ENCODE measurements at regions not wholly inside any gene's neighbourhood (a gene's known extent, or its start where the extent isn't known, plus 50 kb on each side); places are given as distances from the start of the nearest gene placed in this dataset.

DNA sequence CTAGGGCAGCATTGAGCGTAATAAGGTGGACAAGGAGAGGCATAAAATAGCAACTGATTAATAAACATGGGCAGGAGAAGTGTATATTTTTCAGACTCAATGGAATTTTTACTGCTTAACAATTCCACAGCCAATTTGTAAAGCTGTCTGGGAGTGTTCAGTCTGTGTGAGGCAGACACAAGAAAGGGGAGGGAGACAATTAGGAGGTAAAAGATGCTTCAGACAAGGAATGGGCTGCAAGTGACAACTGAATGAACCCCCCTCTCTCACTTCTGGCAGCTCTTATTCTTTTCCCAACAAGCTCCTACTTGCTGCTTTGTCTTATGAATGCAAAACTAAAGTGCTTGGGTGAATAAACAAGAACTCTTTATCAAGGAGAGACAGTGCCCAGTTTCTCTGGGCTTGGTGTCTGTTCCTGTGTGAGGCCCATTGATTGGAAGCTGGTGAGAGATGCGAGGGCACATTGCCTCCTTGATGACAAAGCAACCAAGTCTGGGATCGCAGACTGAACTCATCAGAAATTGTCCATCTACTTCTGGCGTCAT lies 575.3 kb downstream of the RNF144B start:
- DNase-seq (ENCODE audit: low read depth): no peak

DNA sequence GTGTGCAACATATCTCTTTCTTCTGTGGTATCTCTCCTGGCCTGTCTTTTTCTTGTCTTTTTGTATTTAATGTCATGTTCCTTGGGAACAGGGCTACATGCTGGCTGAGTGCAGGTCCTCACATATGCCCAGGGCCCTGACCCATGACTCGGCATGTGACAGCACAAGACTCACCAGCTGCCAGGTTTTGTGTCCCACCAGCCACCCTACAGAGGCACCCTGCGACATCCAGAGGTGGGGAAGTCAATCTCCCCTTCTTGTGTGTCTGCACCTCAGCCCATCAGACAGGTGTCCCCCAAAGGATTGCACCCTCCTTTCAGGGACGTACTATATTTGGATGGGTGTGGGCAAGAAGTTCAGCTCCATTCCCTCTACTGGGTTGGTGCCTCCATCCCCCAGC lies 576.3 kb downstream of the RNF144B start:
- DNase-seq (ENCODE audit: low read depth): no peak

DNA sequence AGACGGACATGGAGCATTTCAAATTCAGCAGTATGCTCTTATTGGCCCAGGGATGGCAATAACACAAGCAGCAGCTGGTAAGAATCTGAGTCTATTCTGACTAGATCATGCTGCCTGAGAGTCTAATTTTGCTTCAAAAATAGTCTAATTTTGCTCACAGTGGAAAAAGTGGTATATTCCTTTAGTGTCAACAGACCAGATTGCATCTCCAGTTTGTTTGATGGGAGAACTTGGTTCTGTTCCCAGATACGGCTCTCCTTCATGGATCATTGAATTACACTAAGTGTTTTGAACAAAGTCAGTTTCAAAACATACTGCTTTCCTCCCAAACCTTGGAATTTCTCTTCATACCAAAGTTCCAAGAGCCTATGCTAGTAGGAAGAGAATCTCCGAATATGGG lies 586.1 kb downstream of the RNF144B start:
- DNase-seq (ENCODE audit: low read depth): no peak

DNA sequence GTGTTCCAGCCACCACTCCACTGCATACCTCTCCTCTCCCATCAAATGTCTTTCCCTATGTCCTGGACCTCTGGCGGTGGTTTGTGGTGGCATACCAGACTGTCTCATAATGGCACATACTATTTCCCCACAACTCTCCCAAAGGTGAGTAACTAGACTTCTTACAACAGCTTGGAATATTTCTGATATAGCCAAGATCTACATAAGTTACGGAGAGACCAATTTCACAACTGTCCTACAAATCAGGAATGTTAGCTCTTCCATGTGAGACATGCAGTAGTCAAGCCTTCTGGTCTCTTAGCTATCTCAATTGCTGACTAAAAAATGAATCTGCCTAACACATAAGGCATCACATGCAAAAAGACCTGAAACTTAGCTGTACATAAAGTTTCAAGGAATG lies 588.9 kb downstream of the RNF144B start:
- no peak for DNase-seq (ENCODE audit: low read depth)

GRCh38 chr6:18976966-18977365 lies 589.8 kb downstream of the RNF144B start:
- no peak for DNase-seq (ENCODE audit: low read depth)

GRCh38 chr6:18978337-18979128 lies 591.4 kb downstream of the RNF144B start:
- peak; percentile 52 for DNase-seq (ENCODE audit: low read depth)

DNA sequence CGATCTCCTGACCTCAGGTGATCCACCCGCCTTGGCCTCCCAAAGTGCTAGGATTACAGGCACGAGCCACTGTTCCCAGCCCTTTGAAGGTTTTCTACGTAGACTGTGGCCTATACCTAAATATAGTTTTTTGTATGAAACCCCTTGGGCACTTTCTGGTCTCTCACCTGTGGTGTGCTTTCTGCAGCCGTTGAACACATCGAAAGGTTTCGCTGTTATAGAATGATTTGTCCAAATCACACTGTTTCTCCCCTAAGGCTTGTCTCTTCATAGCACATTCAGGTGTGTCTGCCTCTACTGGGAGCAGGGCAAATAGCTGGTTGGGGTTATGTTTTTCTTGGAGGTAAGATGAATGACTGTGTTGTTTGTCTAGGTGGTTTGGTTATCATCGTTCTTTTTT lies 597.9 kb downstream of the RNF144B start:
- no peak for DNase-seq (ENCODE audit: low read depth)

DNA sequence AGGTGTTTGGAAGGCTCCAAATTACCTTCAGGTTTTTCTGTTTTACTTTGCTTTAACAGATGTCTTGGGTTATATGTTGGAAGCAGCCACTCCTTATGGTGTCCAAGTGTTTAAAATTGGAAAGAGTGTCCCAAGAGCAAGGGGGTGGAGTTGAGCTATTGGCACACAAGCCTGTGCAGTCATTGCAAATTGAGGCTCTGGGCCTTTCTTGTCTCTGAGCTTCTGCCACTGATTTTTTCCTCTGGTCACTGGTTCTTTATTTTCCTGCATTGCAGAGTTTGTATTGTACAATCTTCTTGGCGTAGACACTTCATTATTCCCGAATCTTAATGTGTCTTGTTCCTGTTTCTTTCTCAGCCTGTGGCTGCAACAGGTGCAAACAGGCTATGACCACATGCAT lies 598.8 kb downstream of the RNF144B start:
- no peak for DNase-seq (ENCODE audit: low read depth)

- DNase-seq (ENCODE audit: low read depth): no peak
Observed at GRCh38 chr6:18988636-18989035, 601.5 kb downstream of the RNF144B start.

DNA sequence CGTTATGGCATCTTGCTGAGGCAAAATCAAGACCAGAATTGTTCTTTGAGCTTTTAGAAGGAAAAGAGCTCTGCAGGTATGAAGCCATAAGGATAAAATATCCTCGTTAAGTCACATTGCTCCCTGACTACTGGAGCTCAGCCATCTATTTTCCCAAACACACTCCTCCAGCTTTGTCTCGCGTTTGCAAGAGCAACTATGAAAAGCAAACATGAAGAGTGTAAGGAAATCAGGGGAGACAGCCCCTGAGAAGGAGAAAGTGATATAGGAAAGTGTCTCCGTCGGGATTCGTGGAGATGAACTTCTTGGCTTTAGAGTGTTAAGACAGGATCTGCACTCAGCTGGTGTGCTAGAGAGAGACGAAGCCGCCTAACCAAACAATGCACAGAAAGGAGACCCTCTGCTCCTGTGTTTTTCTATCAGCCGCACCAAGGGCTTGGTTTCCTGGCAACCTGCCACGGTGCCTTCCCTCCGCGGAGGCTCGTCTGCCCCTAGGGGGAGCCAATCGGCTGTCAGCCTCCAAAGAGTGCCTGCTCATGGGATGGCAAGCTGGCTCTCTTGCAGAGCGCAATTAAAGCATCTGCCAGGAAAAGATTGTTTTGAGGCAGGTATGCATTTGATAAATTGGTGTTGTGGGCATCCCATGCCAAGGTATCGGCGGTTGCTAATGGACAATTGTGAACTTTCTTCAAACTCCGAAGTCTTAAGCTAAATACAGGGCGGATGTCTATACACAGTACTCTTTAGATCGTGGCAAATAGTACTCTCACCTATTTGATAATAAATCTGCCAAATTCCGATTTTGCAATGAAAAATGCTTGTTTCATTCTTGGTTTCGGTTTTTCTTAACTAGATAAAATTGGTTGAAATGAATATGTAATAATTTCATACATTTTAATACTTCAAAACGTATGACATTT lies 603.2 kb downstream of the RNF144B start:
- peak; percentile 69 for DNase-seq (ENCODE audit: low read depth)

DNA sequence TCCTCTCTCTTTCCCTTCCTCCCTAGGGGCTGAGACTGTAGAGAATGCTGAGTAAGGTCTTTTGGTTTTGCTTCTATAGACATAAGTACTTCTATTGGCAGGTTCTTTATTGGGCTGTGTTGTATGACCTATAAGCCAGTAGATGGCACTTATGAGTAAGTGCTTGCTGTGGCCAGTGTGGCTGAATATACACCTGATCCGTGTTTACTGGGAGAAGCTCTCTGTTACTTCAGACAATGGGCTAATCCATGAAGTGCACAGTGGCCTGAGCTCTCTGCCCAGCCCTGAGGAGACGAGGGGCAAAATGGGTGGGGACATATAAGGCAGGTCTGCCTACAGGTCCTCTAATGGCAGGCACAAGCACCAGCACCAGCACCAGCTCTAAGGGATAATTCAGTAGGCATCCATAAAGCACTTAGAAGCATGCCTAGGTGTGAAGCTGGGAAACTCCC lies 610.3 kb downstream of the RNF144B start:
- DNase-seq (ENCODE audit: low read depth): peak; percentile 49

- DNase-seq (ENCODE audit: low read depth): no peak
Observed at GRCh38 chr6:19002976-19003560, 615.9 kb downstream of the RNF144B start.

DNA sequence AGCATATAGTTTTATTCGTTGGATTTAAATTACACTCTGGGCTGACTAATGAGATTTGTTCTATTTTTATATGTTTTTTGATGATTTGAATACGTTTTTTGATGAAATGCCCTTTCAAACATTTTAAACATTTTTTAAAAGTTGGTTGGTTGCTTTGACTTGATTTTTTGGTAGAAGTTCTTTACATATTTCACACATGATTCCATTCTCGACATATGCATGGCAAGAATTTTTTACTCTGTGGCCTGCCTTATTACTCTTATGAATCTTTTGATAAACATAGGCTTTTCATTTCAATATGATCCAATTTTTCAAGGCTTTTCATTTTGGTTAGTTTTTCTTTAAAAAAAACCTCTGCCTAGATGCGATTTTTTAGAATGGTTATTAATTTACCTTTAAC lies 617.0 kb downstream of the RNF144B start:
- DNase-seq (ENCODE audit: low read depth): no peak

GRCh38 chr6:19009769-19010168 lies 622.6 kb downstream of the RNF144B start:
- DNase-seq (ENCODE audit: low read depth): no peak

DNA sequence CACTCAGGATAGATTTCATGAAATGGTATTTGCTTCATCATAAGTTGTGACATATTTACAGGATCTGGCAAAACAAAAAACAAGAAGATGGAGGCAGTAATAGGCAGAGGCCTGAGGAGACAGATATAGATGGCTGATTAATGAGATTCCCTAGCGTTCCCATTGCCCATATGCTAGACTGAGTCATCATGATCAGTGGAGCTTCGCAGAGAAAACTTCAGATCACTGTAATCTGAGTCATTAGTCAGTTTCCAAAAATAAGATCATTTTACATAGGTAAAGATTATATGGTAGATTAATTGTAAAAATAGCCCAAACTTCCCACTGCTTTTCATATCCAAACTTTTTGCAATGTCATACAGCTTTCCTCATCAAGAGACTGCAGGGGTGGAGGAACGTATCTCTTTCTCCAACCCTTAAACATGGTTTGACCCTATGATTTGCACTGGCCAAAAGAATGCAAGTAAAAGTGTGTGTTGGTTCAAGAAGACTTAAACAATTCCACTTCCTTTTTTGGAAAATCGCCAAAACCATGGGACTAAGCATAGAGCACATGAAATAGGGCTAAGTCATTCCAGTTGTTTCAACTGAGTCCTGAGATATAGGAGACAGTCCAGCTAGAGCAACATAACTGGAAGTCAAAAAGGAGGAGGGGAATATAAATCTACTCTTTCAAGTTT lies 626.0 kb downstream of the RNF144B start:
- DNase-seq (ENCODE audit: low read depth): no peak

- DNase-seq (ENCODE audit: low read depth): peak; percentile 55
Observed at GRCh38 chr6:19024737-19025136, 637.6 kb downstream of the RNF144B start.

DNA sequence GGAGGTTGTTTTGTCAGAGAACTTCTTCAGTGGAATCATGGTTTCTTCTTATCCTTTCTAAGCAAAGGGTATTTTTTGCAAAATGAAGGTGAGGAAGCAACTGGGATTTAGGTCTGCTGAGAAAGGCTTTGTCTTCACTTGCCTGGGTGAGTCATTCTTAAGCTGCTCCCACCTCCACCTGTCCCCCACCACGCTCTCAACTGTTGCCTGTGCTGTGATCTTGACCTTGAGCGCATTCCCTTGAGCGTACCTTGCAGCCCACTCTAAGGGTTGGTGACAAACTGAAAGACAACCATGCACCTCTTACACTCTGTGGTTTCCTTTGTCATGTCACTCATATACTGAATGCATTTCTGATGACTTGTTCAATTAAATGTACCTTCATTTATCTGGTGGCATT lies 641.1 kb downstream of the RNF144B start:
- DNase-seq (ENCODE audit: low read depth): no peak

DNA sequence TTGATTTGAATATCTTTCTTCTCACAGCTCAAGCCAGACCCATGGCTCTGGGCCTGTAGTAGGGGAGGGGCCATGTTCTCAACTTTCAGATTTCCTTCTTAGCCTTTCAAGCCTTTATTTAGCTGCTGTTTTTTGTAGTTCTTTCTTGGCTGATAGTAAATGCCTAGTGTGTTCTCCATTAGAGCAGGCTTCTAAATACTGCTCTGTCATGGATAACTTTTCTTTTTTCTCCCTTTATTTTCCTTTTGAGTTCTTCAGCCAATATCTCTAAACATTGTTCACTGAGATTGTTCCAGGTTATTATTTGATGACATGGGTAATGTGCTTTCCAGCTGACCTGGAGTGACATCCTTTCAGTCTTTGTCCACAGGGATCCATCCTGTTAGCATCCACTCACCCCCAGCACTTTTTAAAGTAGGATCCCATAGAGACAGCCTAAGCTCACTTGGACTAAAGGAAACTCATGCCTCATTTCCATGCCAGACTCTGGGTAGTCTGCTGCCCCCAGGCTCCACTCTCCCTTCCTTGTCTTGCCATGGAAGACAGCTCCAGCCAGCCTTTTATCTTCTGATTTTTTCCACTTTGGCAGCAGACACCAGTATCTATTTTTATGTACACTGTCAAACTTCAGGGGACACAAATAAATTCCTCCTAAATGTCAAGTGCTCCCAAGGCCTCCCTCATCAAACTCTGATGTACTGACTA lies 645.6 kb downstream of the RNF144B start:
- DNase-seq (ENCODE audit: low read depth): no peak

DNA sequence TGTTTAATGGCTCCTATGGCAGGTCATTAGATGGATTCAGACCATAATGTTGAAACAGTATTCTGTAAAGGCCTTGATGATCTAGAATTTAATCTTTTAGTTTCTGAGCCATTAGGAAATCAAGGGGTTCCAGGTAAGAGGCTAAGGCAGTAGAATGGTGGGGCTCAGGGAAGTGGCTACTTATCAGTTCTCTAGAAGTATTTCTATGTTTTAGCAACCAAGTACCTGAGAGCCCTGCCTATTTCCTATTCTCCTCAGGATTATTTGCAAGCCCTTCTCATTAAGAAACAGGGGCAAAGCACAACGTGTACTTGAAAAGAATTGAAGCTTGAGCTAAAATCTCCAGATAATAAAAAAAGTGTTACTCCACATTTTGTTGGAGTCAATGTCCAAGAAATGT lies 646.5 kb downstream of the RNF144B start:
- no peak for DNase-seq (ENCODE audit: low read depth)

DNA sequence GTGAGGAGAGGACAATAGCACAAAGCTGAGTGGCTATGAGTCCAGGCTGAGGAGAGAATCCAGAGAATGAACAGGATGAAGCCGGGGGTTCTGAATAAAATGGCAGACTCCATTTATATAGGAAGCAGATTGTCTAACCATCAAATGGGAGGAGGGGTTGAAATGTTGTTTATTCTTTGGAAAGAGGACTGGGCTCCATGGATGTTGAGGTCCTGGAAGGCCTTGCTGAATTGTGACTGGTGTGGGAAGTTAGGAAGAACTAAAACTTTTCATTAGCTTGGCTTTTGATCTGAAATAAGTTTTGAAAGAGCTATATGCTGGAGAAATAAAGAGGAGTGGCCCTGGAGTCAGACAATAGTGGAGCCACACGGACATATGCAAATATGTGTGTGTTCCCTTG lies 647.8 kb downstream of the RNF144B start:
- DNase-seq (ENCODE audit: low read depth): no peak
